GM23338 (cell line): ENCODE measurements at regions not wholly inside any gene's neighbourhood (a gene's known extent, or its start where the extent isn't known, plus 50 kb on each side); places are given as distances from the start of the nearest gene placed in this dataset.

Experiments used
- ATAC-seq: fragments of 200-7000 bp; cut with Tn5 transposase; 3 replicates; pipeline ENCODE4 v1.9.1; 2020
- DNase-seq: peaks from one replicate; pipeline ENCODE4 v3.0.0-alpha.2; 2015; ENCODE audit warnings: low spot score
- H2AFZ ChIP-seq: fragments of 200-600 bp; sonication (generic); 2 replicates; pipeline ENCODE4 v1.8.0; 2016; ENCODE audit warnings: antibody characterized with exemption, mild to moderate bottlenecking, moderate library complexity
- H3F3A ChIP-seq: fragments of 200-600 bp; sonication (generic); replicated peaks from 2 replicates; pipeline ENCODE4 v1.8.0; 2017; ENCODE audit warnings: antibody characterized with exemption, mixed run types, low read depth
- H3K27ac ChIP-seq: fragments of 200-600 bp; sonication (generic); 2 replicates; pipeline ENCODE4 v1.6.1; 2016; ENCODE audit warnings: low read depth
- H3K27me3 ChIP-seq: fragments of 200-600 bp; sonication (generic); 2 replicates; pipeline ENCODE4 v1.8.0; 2016; ENCODE audit warnings: mild to moderate bottlenecking, mixed run types, moderate library complexity; ENCODE audit not compliant: insufficient read depth
- H3K36me3 ChIP-seq: fragments of 200-600 bp; sonication (generic); 2 replicates; pipeline ENCODE4 v1.8.0; 2016; ENCODE audit warnings: mild to moderate bottlenecking; ENCODE audit not compliant: insufficient read depth
- H3K4me1 ChIP-seq: fragments of 200-600 bp; sonication (generic); 2 replicates; pipeline ENCODE4 v1.8.0; 2016; ENCODE audit warnings: mild to moderate bottlenecking, moderate library complexity; ENCODE audit not compliant: insufficient read depth
- H3K4me2 ChIP-seq: fragments of 200-600 bp; sonication (generic); 2 replicates; pipeline ENCODE4 v1.7.1; 2017; ENCODE audit warnings: mixed run types
- H3K4me3 ChIP-seq: fragments of 200-600 bp; sonication (generic); 2 replicates; pipeline ENCODE4 v1.6.1; 2016; ENCODE audit warnings: mixed run types
- H3K79me2 ChIP-seq: fragments of 200-600 bp; sonication (generic); replicated peaks from 2 replicates; pipeline ENCODE4 v1.8.0; 2017; ENCODE audit warnings: mild to moderate bottlenecking; ENCODE audit not compliant: insufficient read depth
- H3K9me2 ChIP-seq: fragments of 200-600 bp; sonication (generic); 2 replicates; pipeline ENCODE4 v1.8.0; 2017; ENCODE audit not compliant: insufficient read depth
- H4K20me1 ChIP-seq: fragments of 200-600 bp; sonication (generic); replicated peaks from 2 replicates; pipeline ENCODE4 v1.8.0; 2017; ENCODE audit warnings: mild to moderate bottlenecking; ENCODE audit not compliant: insufficient read depth
- H3K27ac Mint-ChIP-seq: 2 replicates; pipeline ENCODE4 v1.8.0; 2020; ENCODE audit warnings: inconsistent platforms, mild to moderate bottlenecking, moderate library complexity, mixed read lengths
- H3K27me3 Mint-ChIP-seq: 3 replicates; pipeline ENCODE4 v1.8.0; 2022; ENCODE audit warnings: low read depth, mild to moderate bottlenecking, moderate library complexity, mixed read lengths, inconsistent platforms; ENCODE audit not compliant: insufficient read depth, poor library complexity
- H3K36me3 Mint-ChIP-seq: 3 replicates; pipeline ENCODE4 v1.8.0; 2021; ENCODE audit warnings: low read depth, mild to moderate bottlenecking, inconsistent platforms, moderate library complexity, mixed read lengths
- H3K4me1 Mint-ChIP-seq: 3 replicates; pipeline ENCODE4 v1.8.0; 2020; ENCODE audit warnings: mild to moderate bottlenecking, inconsistent platforms, mixed read lengths
- H3K4me3 Mint-ChIP-seq: 3 replicates; pipeline ENCODE4 v1.8.0; 2021; ENCODE audit warnings: moderate library complexity, mild to moderate bottlenecking, inconsistent platforms, mixed read lengths
- H3K9me3 Mint-ChIP-seq: 3 replicates; pipeline ENCODE4 v1.8.0; 2020; ENCODE audit warnings: moderate library complexity, mild to moderate bottlenecking, inconsistent platforms, mixed read lengths
- CREB1 ChIP-seq: fragments of 250-450 bp; sonication (Bioruptor Pico); IDR thresholded peaks from 2 replicates; pipeline ENCODE4 v1.5.0; 2020; ENCODE audit warnings: low read depth, mild to moderate bottlenecking, moderate library complexity
- EZH2 ChIP-seq: fragments of 200-600 bp; sonication (generic); IDR thresholded peaks from one replicate; pipeline ENCODE4 v1.8.0; 2017; ENCODE audit warnings: antibody characterized with exemption, mild to moderate bottlenecking, low read depth; ENCODE audit not compliant: unreplicated experiment
- EZH2phosphoT487 ChIP-seq: fragments of 200-600 bp; sonication (generic); IDR thresholded peaks from one replicate; pipeline ENCODE4 v1.8.1; 2018; ENCODE audit warnings: antibody characterized with exemption; ENCODE audit not compliant: unreplicated experiment
- JUNB ChIP-seq: IDR thresholded peaks from one replicate; pipeline ENCODE4 v1.6.1; 2016; ENCODE audit warnings: antibody characterized with exemption; ENCODE audit not compliant: unreplicated experiment
- NANOG ChIP-seq: IDR thresholded peaks from 2 replicates; pipeline ENCODE4 v1.6.1; 2016; ENCODE audit warnings: antibody characterized with exemption, borderline replicate concordance
- POLR2AphosphoS5 ChIP-seq: IDR thresholded peaks from 2 replicates; pipeline ENCODE4 v1.6.1; 2016; ENCODE audit warnings: antibody characterized with exemption, low read depth
- REST ChIP-seq: IDR thresholded peaks from one replicate; pipeline ENCODE4 v1.6.1; 2018; ENCODE audit warnings: antibody characterized with exemption; ENCODE audit not compliant: unreplicated experiment
- STAT1 ChIP-seq: IDR thresholded peaks from one replicate; pipeline ENCODE4 v1.6.1; 2016; ENCODE audit warnings: antibody characterized with exemption; ENCODE audit not compliant: unreplicated experiment
- ZNF114 ChIP-seq: fragments of 250-450 bp; sonication (Bioruptor Pico); IDR thresholded peaks from 2 replicates; pipeline ENCODE4 v1.5.0; 2020; ENCODE audit warnings: mild to moderate bottlenecking, moderate library complexity
- ZNF462 ChIP-seq: fragments of 250-450 bp; sonication (Bioruptor Pico); IDR thresholded peaks from 2 replicates; pipeline ENCODE4 v1.5.0; 2020; ENCODE audit warnings: mild to moderate bottlenecking, moderate library complexity

- TF ChIP-seq ZNF462: no peak
Measured at GRCh38 chr1:55352080-55352810, 137.1 kb upstream of the USP24 start (continued).

- Histone ChIP-seq H3K4me1 (no peaks in the 10 kb centered on the region), H3K27ac (no peak overlapping the region), H3F3A (no peaks in the 10 kb centered on the region), H3K9me2 (peaks cover 9% of the 10 kb centered on the region), H3K27me3 (no peaks in the 10 kb centered on the region), H3K36me3 (no peaks in the 10 kb centered on the region), H3K79me2 (no peaks in the 10 kb centered on the region), H4K20me1 (no peaks in the 10 kb centered on the region), H2AFZ (no peak overlapping the region), H3K4me3 (no peak overlapping the region), H3K4me2 (no peak overlapping the region)
- DNase-seq (no peak), ATAC-seq (no peak)
- peaks cover 5% of the 10 kb centered on the region for H3K27me3 Mint-ChIP-seq
- no peaks in the 10 kb centered on the region for H3K4me1 Mint-ChIP-seq
- H3K36me3 Mint-ChIP-seq: no peaks in the 10 kb centered on the region
- H3K9me3 Mint-ChIP-seq: no peaks in the 10 kb centered on the region
- H3K27ac Mint-ChIP-seq: no peak overlapping the region
- H3K4me3 Mint-ChIP-seq: no peak overlapping the region
- TF ChIP-seq ZNF114 (CRISPR knock-in tag) (no peak), EZH2phosphoT487 (no peak), JUNB (no peak), EZH2 (no peak), POLR2AphosphoS5 (no peak), REST (no peak), NANOG (no peak), STAT1 (no peak), CREB1 (CRISPR knock-in tag) (no peak)
Measured at GRCh38 chr1:55348356-55348755, 133.2 kb upstream of the USP24 start.
